CD14-positive monocyte (primary cell): ENCODE measurements at regions not wholly inside any gene's neighbourhood (a gene's known extent, or its start where the extent isn't known, plus 50 kb on each side); places are given as distances from the start of the nearest gene placed in this dataset.

ENCODE experiments used
- DNase-seq, 3 donors: peaks; one replicate each; pipeline ENCODE4 v3.0.0-alpha.2; 2011 to 2022
- H2AFZ ChIP-seq: 2 replicates; pipeline ENCODE4 v1.6.0; 2012; ENCODE audit warnings: mild to moderate bottlenecking, low read depth, low read length, inconsistent platforms; ENCODE audit not compliant: insufficient read depth, poor library complexity, severe bottlenecking
- H3K27ac ChIP-seq, 2 donors: 1 replicate in 1 of 2; 2 replicates in 1 of 2; pipeline ENCODE4 v1.5.1; 2012 to 2013; ENCODE audit warnings: low read length in 2 of 2, control low read depth in 1 of 2, inconsistent platforms in 1 of 2, low read depth in 1 of 2, mild to moderate bottlenecking in 1 of 2
- H3K27me3 ChIP-seq, 2 donors: one replicate each; pipeline versions ENCODE4 v1.6.0 to v1.6.1; 2011 to 2013; ENCODE audit warnings: low read length in 2 of 2; ENCODE audit not compliant: control insufficient read depth in 2 of 2, insufficient read depth in 2 of 2
- H3K36me3 ChIP-seq, 2 donors: replicated peaks in 1 of 2; 1 replicate in 1 of 2; 2 replicates in 1 of 2; pipeline versions ENCODE4 v1.5.1 to v1.6.1; 2012 to 2013; ENCODE audit warnings: low read length in 2 of 2, control low read depth in 1 of 2, inconsistent platforms in 1 of 2, mild to moderate bottlenecking in 1 of 2; ENCODE audit not compliant: insufficient read depth in 2 of 2, control insufficient read depth in 1 of 2
- H3K4me1 ChIP-seq, 2 donors: 1 replicate in 1 of 2; 2 replicates in 1 of 2; pipeline versions ENCODE4 v1.5.1 to v1.6.1; 2012 to 2013; ENCODE audit warnings: low read length in 2 of 2, control low read depth in 1 of 2, inconsistent platforms in 1 of 2, mild to moderate bottlenecking in 1 of 2, moderate library complexity in 1 of 2; ENCODE audit not compliant: insufficient read depth in 2 of 2, control insufficient read depth in 1 of 2
- H3K4me2 ChIP-seq: replicated peaks from 2 replicates; pipeline ENCODE3; 2012; ENCODE audit warnings: low read length, moderate library complexity, mild to moderate bottlenecking; ENCODE audit not compliant: poor library complexity, severe bottlenecking; ENCODE audit errors: extremely low read depth
- H3K4me3 ChIP-seq, 3 experiments: fragments of 200-600 bp in 1 of 3; sonication (generic) in 1 of 3; replicated peaks in 1 of 3; 1 replicate in 2 of 3; 2 replicates in 1 of 3; pipeline ENCODE4 v1.5.1; 2011 to 2013; ENCODE audit warnings: low read length in 3 of 3, mild to moderate bottlenecking in 3 of 3, control low read depth in 2 of 3, low read depth in 2 of 3, inconsistent platforms in 1 of 3, moderate library complexity in 1 of 3
- H3K79me2 ChIP-seq: 2 replicates; pipeline ENCODE4 v1.6.0; 2012; ENCODE audit warnings: mild to moderate bottlenecking, control low read depth, inconsistent platforms, low read length, moderate library complexity; ENCODE audit not compliant: insufficient read depth
- H3K9ac ChIP-seq: 2 replicates; pipeline ENCODE4 v1.6.0; 2017; ENCODE audit warnings: low read length, mild to moderate bottlenecking; ENCODE audit not compliant: insufficient read depth, poor library complexity, severe bottlenecking
- H3K9me3 ChIP-seq, 2 donors: replicated peaks in 1 of 2; 1 replicate in 1 of 2; 2 replicates in 1 of 2; pipeline versions ENCODE4 v1.5.1 to v1.6.1; 2012 to 2013; ENCODE audit warnings: low read length in 2 of 2, control low read depth in 1 of 2; ENCODE audit not compliant: control insufficient read depth in 1 of 2, insufficient read depth in 1 of 2
- H4K20me1 ChIP-seq: 2 replicates; pipeline ENCODE4 v1.6.0; 2012; ENCODE audit warnings: mild to moderate bottlenecking, low read length, control low read depth, moderate library complexity; ENCODE audit not compliant: insufficient read depth
- H3K27ac Mint-ChIP-seq, 7 donors: one replicate each; pipeline ENCODE4 v1.8.0; 2020; ENCODE audit warnings: mild to moderate bottlenecking in 7 of 7, mixed read lengths in 7 of 7, moderate library complexity in 6 of 7, inconsistent platforms in 2 of 7
- H3K27me3 Mint-ChIP-seq, 3 donors: one replicate each; pipeline ENCODE4 v1.8.0; 2021 to 2022; ENCODE audit warnings: low read depth in 3 of 3, mild to moderate bottlenecking in 3 of 3, mixed read lengths in 3 of 3, moderate library complexity in 3 of 3, inconsistent platforms in 1 of 3
- H3K36me3 Mint-ChIP-seq, 2 donors: one replicate each; pipeline ENCODE4 v1.8.0; 2020; ENCODE audit warnings: mixed read lengths in 2 of 2, inconsistent platforms in 1 of 2, mild to moderate bottlenecking in 1 of 2
- H3K4me1 Mint-ChIP-seq: one replicate; pipeline ENCODE4 v1.8.0; 2020; ENCODE audit warnings: mild to moderate bottlenecking, mixed read lengths
- H3K4me3 Mint-ChIP-seq, 2 donors: one replicate each; pipeline ENCODE4 v1.8.0; 2020; ENCODE audit warnings: mild to moderate bottlenecking in 2 of 2, mixed read lengths in 2 of 2, moderate library complexity in 1 of 2
- H3K9me3 Mint-ChIP-seq, 7 donors: one replicate each; pipeline ENCODE4 v1.8.0; 2020 to 2022; ENCODE audit warnings: mixed read lengths in 7 of 7, mild to moderate bottlenecking in 6 of 7, moderate library complexity in 6 of 7, inconsistent platforms in 2 of 7
- WGBS: methylation state at CpG from one replicate; pipeline ENCODE4 v1.1.5; 2013; ENCODE audit warnings: missing lambda C conversion rate; ENCODE audit not compliant: insufficient coverage; 5-methylcytosine and 5-hydroxymethylcytosine counted together
- intact Hi-C, 2 donors: fragments of 100-400 bp; cut with micrococcal nuclease; formaldehyde crosslinking; loops; one replicate each; pipeline versions ENCODE4 v1.15.0 to v1.15.1; 2023
- TF ChIP-seq, protein P1 (sequence below): fragments of 200-600 bp; IDR thresholded peaks from one replicate; pipeline ENCODE4 v1.8.0; 2022; ENCODE audit warnings: antibody characterized with exemption, mild to moderate bottlenecking

DNA sequence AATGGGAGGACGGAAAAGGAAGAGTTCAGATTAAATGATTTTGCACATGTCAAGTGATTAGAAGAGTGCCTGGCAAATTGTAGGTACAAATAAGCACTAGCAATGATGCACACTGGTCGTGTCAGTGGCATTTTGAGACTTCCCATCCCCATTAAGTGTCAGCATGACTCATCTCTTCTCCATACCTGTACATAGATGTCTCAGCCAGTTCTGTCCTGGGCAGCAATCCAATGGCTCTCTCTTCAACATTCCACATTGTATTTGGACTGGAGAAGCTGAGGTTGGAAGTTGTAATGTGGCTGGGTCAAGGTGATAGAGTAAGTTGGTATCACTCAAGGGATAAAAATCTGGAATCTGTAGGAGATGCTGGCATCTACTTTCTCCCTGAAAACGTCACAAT is 742.7 kb downstream of the VRK1 start:
- Mint-ChIP-seq H3K36me3 (peaks cover 0 to 10% of the 10 kb centered on the region in 2 donors), H3K4me1 (peaks cover 34% of the 10 kb centered on the region), H3K27ac (no peak overlapping the region), H3K4me3 (no peak overlapping the region), H3K9me3 (peaks cover 7 to 20% (median 13%) of the 10 kb centered on the region in 7 donors), H3K27me3 (peaks cover 2 to 3% (median 3%) of the 10 kb centered on the region in 3 donors)
- no peaks in the 10 kb centered on the region for H4K20me1 ChIP-seq
- H3K79me2 ChIP-seq = no peaks in the 10 kb centered on the region
- peaks cover 27 to 39% of the 10 kb centered on the region in 2 donors for H3K4me1 ChIP-seq
- WGBS = no CpG with 5 or more reads among the region's 3 CpGs
- intact Hi-C loops = no loop called here
- no peaks in the 10 kb centered on the region for H3K36me3 ChIP-seq
- H3K4me3 ChIP-seq = no peak overlapping the region
- no peaks in the 10 kb centered on the region for H3K27me3 ChIP-seq
- TF ChIP-seq, protein P1, sequence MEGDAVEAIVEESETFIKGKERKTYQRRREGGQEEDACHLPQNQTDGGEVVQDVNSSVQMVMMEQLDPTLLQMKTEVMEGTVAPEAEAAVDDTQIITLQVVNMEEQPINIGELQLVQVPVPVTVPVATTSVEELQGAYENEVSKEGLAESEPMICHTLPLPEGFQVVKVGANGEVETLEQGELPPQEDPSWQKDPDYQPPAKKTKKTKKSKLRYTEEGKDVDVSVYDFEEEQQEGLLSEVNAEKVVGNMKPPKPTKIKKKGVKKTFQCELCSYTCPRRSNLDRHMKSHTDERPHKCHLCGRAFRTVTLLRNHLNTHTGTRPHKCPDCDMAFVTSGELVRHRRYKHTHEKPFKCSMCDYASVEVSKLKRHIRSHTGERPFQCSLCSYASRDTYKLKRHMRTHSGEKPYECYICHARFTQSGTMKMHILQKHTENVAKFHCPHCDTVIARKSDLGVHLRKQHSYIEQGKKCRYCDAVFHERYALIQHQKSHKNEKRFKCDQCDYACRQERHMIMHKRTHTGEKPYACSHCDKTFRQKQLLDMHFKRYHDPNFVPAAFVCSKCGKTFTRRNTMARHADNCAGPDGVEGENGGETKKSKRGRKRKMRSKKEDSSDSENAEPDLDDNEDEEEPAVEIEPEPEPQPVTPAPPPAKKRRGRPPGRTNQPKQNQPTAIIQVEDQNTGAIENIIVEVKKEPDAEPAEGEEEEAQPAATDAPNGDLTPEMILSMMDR = no peak
- peaks cover 6 to 19% of the 10 kb centered on the region in 2 donors for H3K9me3 ChIP-seq
- H3K27ac ChIP-seq = no peak overlapping the region
- no peak for DNase-seq
- no peak overlapping the region for H3K9ac ChIP-seq
- H3K4me2 ChIP-seq = no peak overlapping the region
- no peak overlapping the region for H2AFZ ChIP-seq

DNA sequence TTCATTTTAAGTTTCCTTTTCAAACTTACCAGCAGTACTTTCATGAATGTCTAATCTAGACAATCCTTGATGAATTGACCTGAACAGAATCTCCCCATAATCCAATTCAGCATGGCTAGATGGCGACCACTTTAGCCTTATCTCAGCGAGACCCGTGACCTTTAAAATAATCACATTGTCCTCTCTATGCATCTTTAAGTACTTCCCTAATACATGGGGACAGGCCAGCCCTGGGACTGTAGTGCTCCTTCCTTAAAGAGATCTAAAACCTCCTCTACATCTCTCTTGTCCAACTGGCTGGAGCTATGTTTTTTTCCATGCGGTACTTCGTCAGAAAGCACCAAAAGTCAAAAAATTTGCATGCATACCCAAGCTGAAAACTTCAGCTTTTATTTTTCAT is 746.0 kb downstream of the VRK1 start:
- Mint-ChIP-seq H3K9me3 (peaks cover 7 to 20% (median 11%) of the 10 kb centered on the region in 7 donors), H3K36me3 (peaks cover 0 to 10% of the 10 kb centered on the region in 2 donors), H3K27ac (peak overlapping the region in 3 of 7 donors; percentile 11 to 86 (median 36)), H3K4me3 (peak overlapping the region in 1 of 2 donors; percentile 16), H3K4me1 (peaks cover 40% of the 10 kb centered on the region), H3K27me3 (peaks cover 0 to 6% (median 0%) of the 10 kb centered on the region in 3 donors)
- Histone ChIP-seq H3K79me2 (no peaks in the 10 kb centered on the region), H3K4me2 (peak overlapping the region; percentile 28), H3K9me3 (peaks cover 6 to 19% of the 10 kb centered on the region in 2 donors), H2AFZ (no peak overlapping the region), H3K36me3 (no peaks in the 10 kb centered on the region), H3K27me3 (no peaks in the 10 kb centered on the region), H3K9ac (no peak overlapping the region), H3K4me1 (peaks cover 36 to 43% of the 10 kb centered on the region in 2 donors), H3K27ac (peak overlapping the region in 1 of 2 donors; percentile 74), H4K20me1 (no peaks in the 10 kb centered on the region), H3K4me3 (no peak overlapping the region)
- DNase-seq = peak; percentile 6 to 36 (median 16)
- WGBS = 37% methylated on average over 3 of the region's 5 CpGs
- intact Hi-C loops = no loop called here
- TF ChIP-seq, protein P1 = no peak
